ENCODE measurements at regions not wholly inside any gene's neighbourhood (a gene's known extent, or its start where the extent isn't known, plus 50 kb on each side); places are given as distances from the start of the nearest gene placed in this dataset.

GRCh38 chr14:21735200-21735599 is 61.6 kb upstream of the OR4E1 start:
- DNase-seq (ENCODE audit: low read depth): no peak

GRCh38 chr14:21734457-21735074 is 60.9 kb upstream of the OR4E1 start:
- DNase-seq (ENCODE audit: low read depth): peak; percentile 60

- DNase-seq (ENCODE audit: low read depth): no peak
These were observed 56.1 kb upstream of the OR4E1 start for GRCh38 chr14:21729703-21730233.

- DNase-seq (ENCODE audit: low read depth): no peak
These were observed 51.6 kb upstream of the OR4E1 start for GRCh38 chr14:21725250-21725649.

- no peak for DNase-seq (ENCODE audit: low read depth)
These were observed 50.7 kb upstream of the OR4E1 start for GRCh38 chr14:21724090-21724973.

GRCh38 chr14:21723431-21724045 is 49.9 kb upstream of the OR4E1 start:
- DNase-seq (ENCODE audit: low read depth): no peak

Measured in iris pigment epithelial cell (primary cell).